GM12865 (cell line): ENCODE measurements at regions not wholly inside any gene's neighbourhood (a gene's known extent, or its start where the extent isn't known, plus 50 kb on each side); places are given as distances from the start of the nearest gene placed in this dataset.
"Not testable (repeated sequence)": the region's sequence is repeated elsewhere in the genome, so short reads cannot be mapped to it uniquely, and the experiment has no call there.

ENCODE experiments used
- DNase-seq: peaks from one replicate; pipeline ENCODE4 v3.0.0; 2010; ENCODE audit warnings: low read depth
- H3K4me3 ChIP-seq: 2 replicates; pipeline ENCODE4 v1.5.1; 2011; ENCODE audit warnings: mild to moderate bottlenecking, low read depth, low read length, control low read depth
- TF ChIP-seq, protein P1 (sequence below): IDR thresholded peaks from 2 replicates; pipeline ENCODE4 v1.5.1; 2011; ENCODE audit warnings: low read length, control low read depth, low read depth, inconsistent platforms; ENCODE audit not compliant: insufficient read depth; ENCODE audit errors: missing control alignments

DNA sequence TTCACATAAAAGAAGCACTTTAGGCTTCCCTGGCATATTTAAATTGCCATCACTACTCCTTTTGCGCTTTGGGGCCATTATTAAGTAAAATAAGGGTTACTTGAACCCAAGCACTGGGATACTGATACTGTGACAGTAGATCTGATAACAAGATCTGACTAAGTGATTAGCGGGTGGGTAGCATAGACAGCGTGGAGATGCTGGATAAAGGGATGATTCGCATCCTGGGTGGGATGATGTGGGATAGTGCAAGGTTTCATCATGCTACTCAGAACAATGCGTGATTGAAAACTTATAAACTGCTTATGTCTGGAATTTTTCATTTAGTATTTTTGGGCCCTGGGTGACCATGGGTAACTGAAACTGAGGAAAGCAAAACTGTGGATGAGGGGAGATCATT, 75.1 kb downstream of the PTTG1 start:
- DNase-seq, result no peak
- TF ChIP-seq, protein P1, sequence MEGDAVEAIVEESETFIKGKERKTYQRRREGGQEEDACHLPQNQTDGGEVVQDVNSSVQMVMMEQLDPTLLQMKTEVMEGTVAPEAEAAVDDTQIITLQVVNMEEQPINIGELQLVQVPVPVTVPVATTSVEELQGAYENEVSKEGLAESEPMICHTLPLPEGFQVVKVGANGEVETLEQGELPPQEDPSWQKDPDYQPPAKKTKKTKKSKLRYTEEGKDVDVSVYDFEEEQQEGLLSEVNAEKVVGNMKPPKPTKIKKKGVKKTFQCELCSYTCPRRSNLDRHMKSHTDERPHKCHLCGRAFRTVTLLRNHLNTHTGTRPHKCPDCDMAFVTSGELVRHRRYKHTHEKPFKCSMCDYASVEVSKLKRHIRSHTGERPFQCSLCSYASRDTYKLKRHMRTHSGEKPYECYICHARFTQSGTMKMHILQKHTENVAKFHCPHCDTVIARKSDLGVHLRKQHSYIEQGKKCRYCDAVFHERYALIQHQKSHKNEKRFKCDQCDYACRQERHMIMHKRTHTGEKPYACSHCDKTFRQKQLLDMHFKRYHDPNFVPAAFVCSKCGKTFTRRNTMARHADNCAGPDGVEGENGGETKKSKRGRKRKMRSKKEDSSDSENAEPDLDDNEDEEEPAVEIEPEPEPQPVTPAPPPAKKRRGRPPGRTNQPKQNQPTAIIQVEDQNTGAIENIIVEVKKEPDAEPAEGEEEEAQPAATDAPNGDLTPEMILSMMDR, result no peak

DNA sequence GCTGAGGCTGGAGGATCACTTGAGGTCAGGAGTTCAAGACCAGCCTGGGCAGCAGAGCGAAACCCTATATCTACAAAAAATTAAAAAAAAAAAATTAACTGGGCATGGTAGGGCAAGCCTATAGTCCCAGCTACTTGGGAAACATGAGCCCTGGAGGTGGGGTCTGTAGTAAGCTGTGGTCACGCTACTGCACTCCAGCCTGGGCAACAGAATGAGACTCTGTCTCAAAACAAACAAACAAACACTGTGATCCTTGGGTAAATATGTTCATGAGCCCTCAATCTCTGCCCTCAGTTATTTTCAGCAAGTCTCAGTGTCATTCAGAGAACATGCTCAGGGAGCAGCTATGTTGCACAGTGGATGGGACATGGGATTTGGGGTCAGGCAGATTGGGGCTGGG, 76.2 kb downstream of the PTTG1 start:
- TF ChIP-seq, protein P1, result no peak
- no peak overlapping the region for H3K4me3 ChIP-seq
- no peak for DNase-seq

More for the DNA sequence above, 75.1 kb downstream of the PTTG1 start:
- no peak overlapping the region for H3K4me3 ChIP-seq

DNA sequence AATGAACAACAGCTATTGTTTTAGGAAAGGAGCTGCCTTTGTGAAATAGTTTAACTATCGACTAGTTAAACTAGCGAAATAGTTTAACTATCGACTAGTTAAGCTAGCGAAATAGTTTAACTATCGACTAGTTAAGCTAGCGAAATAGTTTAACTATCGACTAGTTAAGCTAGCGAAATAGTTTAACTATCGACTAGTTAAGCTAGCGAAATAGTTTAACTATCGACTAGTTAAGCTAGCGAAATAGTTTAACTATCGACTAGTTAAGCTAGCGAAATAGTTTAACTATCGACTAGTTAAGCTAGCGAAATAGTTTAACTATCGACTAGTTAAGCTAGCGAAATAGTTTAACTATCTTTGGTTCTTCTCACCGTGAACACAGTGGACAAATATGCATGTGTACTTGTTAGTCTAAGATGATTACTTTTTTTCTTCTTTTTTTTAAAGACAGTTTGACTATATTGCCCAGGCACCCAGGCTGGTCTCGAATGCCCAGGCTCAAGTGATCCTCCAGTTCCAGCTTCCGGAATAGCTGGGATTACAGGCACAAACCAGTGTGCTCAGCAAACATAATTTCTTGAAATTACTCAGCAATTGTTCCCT, 76.9 kb downstream of the PTTG1 start:
- not testable (repeated sequence) for DNase-seq, H3K4me3 ChIP-seq

DNA sequence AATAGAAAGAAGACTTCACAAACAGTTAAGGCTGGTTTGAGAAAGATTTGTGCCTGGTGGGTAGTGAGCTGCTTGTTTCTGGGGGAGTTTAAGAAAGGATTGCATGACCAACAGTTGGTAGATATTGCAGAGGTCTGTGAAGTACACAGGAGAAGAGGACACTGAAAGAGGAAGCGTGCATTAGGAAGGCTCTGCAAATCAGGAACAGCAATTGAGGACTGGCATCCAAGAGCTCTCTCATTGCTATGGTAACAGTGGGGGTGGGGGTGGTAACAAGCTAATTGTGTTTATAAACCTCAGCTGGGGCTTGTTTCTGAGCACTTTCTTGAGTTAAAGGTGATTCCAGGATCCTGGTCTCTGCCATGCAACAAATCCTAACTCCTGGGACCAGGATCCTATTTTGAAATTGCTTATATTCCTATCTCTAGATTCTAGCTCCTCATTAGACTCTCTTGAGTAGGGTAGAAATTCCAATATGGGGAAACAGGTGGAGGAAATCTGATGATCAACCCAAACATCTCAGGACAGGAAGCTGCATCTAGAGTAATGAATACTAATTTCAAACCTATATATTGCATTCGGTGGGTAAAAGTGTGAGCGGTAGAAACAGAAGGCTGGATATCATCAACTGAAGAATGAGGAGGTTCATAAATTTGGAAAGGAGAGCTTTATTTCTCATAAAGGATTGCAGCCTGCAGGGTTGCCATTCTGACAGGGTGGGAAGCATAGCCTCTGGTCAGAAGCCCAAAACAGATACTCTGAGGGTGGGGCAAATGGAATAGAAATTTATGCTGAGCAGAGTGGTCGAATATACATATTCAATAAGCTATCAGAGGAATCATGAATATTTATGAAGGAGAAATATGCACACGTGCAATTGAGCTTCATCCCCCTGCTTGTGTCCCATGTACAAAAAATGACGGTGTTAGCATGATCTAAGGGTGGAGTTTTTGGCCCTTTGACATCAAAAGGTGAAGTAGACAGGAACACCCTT, 79.4 kb downstream of the PTTG1 start:
- H3K4me3 ChIP-seq, result no peak overlapping the region
- DNase-seq, result no peak
- TF ChIP-seq, protein P1, result no peak

DNA sequence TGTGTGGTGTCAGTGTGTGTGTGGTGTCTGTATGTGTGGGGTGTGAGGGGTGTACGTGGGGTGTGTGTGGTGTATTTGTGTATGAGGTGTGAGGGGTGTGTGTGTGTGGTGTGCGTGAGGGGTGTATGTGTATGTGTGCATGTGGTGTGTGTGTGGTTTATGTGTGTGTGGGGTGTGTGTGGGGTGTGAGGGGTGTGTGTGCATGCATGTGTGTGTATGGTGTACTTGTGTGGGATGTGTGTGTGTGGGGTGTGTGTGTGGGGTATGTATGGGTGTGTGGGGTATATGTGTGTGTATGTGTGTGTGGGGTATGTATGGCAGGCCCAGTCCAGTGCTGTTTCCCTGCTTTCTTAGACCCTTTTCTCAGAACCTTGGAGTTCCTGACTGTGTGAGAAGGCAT, 83.3 kb downstream of the PTTG1 start:
- H3K4me3 ChIP-seq, result no peak overlapping the region
- TF ChIP-seq, protein P1, result no peak
- no peak for DNase-seq

DNA sequence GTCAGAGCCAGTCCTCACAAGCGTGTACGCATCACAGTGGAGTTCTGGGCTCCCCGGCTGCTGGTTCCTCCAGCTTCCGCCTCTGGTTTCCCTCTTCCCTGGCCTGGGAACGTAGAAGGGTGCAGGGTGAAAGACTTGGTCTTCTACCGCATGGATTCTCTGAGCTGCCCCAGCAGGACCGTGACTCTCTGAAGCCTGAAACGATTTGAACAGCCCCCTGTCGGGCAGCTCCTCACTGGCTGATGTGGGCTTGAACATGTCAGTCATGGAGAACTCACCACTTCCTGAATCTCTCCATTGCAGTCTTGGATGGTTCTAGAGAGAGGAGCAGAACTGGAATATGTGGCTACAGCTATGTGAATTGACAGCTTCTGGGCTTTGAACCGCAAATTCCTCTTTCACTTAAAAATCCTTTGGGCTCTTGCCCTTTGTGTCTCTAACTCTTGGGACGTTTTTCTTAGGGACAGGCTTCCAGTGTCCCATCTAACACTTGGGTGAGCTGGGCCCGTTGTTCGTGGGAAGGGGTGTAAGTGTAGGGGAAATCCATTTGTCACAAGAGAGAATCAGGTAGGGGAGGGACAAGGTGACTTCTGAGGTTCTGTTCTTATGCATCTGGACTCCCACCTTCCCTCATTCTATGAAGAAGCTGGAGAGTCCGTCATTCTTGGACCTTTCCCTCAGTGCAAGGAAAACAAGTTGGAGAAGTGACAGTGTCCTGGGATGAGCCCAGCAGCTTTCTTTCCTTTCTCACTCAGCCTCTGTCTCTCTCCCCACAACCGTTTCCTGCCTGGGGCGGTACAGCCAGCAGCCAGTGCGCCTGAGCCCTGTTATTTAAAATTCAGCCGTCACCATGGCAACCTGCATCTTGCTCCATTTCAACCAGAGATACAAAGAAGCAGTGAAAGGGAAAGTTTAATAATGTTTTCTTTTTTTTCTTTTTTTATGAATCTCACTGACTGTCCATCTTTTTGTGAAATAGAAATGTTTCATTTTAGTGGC, 84.7 kb downstream of the PTTG1 start:
- DNase-seq, result peak; percentile 83
- H3K4me3 ChIP-seq, result no peak overlapping the region
- TF ChIP-seq, protein P1, result no peak
